NCI-H2029 treated with DMSO at 0.1 percent for 48 hours (cell line): ENCODE measurements at regions not wholly inside any gene's neighbourhood (a gene's known extent, or its start where the extent isn't known, plus 50 kb on each side); places are given as distances from the start of the nearest gene placed in this dataset.

ENCODE experiments used
- DNase-seq: peaks from one replicate; lab custom pipeline; 2025; lab: John Stamatoyannopoulos, UW

- no peak for DNase-seq
Measured at GRCh38 chr10:8420182-8420581, 365.7 kb downstream of the GATA3 start.

- DNase-seq = no peak
Measured at GRCh38 chr10:8424555-8425211, 370.2 kb downstream of the GATA3 start.

DNA sequence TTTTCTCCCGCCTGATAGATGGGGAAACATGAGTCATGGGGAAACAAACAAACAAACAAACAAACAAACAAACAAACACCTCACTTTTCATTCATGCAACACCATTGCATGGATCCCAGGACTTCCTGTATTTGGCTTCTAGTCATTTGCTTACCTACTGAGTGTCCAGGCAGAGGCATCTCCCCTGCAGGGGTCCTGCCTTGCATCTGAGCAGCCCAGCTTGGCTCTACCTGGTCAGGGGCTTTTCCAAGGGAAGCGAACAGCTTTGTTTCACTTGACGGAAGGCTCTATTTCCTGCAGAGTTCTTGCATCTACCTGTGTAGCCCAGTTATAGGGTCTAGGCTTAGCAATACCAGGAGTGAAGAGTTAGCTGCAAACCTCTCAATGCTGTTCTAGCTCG lies 374.2 kb downstream of the GATA3 start:
- DNase-seq = no peak

DNA sequence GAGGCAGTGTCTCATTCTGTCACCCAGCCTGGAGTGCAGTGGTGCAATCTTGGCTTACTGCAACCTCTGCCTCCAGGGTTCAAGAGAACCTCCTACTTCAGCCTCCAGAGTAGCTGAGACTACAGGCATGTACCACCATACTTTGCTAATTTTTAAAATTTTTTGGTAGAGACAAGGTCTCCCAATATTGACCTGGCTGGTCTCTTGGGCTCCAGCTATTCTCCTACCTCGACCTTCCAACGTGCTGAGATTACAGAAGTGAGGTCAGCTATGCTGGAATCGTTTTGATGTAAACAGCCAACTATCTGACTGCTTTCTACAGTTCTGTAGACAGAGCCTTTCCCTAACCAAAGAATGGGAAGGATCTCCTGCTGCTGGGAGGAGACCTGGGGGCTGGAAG lies 375.8 kb downstream of the GATA3 start:
- no peak for DNase-seq

GRCh38 chr10:8431511-8431910 lies 377.0 kb downstream of the GATA3 start:
- no peak for DNase-seq

- DNase-seq = no peak
Measured at GRCh38 chr10:8435186-8436055, 380.9 kb downstream of the GATA3 start.

- DNase-seq = no peak
Measured at GRCh38 chr10:8437896-8438295, 383.4 kb downstream of the GATA3 start.

- DNase-seq = no peak
Measured at GRCh38 chr10:8438603-8439002, 384.1 kb downstream of the GATA3 start.

- no peak for DNase-seq
Measured at GRCh38 chr10:8439040-8439439, 384.6 kb downstream of the GATA3 start.

DNA sequence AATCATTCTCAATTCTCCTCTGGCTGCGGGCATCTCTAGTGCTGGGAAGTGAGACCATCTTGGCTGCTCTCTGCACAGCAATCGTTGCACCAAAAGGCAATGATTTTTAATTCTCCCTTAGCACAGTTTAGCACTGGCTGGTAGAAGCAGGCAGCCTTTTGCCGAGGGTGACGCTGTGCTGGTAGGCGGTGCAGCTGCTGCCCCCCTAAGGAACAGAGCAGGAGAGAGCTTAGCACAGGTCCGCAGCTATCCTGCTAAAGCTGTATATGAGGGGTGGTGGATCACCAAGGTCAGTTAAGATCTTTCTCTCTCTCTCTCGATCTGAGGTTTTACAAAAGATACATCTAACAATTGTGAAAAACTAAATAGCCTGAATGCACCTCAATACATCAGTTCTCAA lies 390.1 kb downstream of the GATA3 start:
- DNase-seq = no peak

DNA sequence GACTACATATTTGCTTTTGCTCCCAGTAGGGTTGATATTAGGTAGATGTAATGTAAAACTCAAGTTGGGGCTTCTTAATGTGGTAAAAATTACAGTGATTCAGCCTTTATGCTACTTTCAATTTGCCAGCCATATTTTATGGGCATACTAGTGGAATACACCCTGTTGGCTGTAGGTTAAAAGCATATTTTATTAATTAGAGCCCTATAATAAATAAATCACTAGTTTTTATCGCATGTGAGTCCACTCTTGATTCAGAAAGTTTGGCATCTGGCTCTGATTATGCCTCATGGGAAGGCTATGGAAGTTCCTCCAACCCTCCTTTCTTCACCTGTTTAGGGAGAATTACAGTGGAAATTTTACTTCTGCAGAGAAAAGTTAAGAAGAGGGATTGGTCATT lies 390.9 kb downstream of the GATA3 start:
- DNase-seq = no peak

GRCh38 chr10:8449909-8450308 lies 395.4 kb downstream of the GATA3 start:
- DNase-seq = no peak

GRCh38 chr10:8453587-8453986 lies 399.1 kb downstream of the GATA3 start:
- no peak for DNase-seq

GRCh38 chr10:8454357-8454756 lies 399.9 kb downstream of the GATA3 start:
- no peak for DNase-seq

GRCh38 chr10:8455181-8455580 lies 400.7 kb downstream of the GATA3 start:
- DNase-seq = no peak

DNA sequence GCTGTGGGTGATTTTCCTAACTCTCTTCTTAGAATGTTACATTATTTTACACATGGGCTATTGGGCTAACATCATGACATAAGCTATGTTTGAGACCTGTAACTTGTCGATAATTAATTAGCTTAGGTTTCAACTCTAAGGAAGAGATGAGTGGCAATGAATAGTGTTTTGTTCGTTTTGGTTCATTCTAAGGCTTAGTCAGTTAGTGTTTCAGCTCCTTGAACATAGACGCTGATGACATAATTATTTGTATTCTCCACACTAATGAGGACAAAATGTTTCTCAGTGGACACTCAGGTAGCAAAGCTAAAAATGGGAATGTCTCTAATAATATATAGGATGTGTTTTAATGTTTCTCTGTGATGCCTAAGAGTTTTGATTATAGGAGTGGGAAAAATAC lies 401.9 kb downstream of the GATA3 start:
- DNase-seq = no peak

DNA sequence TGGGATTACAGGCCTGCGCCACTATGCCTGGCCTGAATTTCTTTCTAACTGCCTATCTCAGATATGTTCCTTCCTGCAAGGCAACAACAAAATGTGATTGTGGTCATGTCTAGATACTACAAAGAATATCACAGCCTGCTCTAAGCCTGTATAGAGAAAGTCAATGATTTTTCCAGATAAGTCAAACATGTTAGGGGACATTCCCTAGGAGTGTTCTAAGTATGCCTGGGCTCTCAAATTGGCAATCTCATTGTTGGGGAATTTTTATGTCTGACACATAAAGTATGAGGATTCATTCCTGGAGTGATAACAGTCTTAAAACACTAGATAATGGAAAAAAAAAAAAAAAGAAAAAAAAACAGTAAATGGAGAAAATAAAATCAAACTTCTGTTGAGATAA lies 406.1 kb downstream of the GATA3 start:
- no peak for DNase-seq

GRCh38 chr10:8462565-8462964 lies 408.1 kb downstream of the GATA3 start:
- DNase-seq = no peak

- no peak for DNase-seq
Measured at GRCh38 chr10:8463853-8464252, 409.4 kb downstream of the GATA3 start.

GRCh38 chr10:8468477-8468876 lies 414.0 kb downstream of the GATA3 start:
- no peak for DNase-seq

- DNase-seq = no peak
Measured at GRCh38 chr10:8473205-8473604, 418.7 kb downstream of the GATA3 start.

DNA sequence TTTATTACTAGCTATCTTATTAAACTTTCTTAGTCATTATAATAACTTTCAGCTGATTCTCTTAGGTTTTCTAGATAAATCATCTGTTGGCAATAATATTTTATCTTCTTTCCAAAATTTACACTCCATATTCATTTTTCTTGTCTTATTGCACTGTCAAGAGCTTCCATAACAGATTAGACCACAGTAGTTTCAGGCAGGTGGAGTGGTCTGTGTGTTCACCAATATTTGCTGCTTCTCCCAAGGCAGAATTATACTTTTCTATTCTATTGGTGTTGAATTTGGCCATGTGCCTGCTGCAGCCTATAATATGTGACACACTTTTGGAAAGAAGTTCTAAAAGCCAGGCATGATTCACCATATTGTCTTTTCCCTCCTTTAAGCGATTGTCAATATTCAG lies 422.8 kb downstream of the GATA3 start:
- DNase-seq = no peak

GRCh38 chr10:8481718-8482504 lies 427.4 kb downstream of the GATA3 start:
- no peak for DNase-seq
